SU-DHL-6 (cell line): ENCODE measurements at regions not wholly inside any gene's neighbourhood (a gene's known extent, or its start where the extent isn't known, plus 50 kb on each side); places are given as distances from the start of the nearest gene placed in this dataset.

Source experiments
- H2AFZ ChIP-seq: fragments of 200-600 bp; sonication (generic); 2 replicates; pipeline ENCODE4 v1.6.1; 2014; ENCODE audit warnings: low read depth, mild to moderate bottlenecking, moderate library complexity, mixed read lengths, antibody characterized with exemption, low read length; ENCODE audit not compliant: severe bottlenecking
- H3F3A ChIP-seq: fragments of 200-600 bp; shearing (Covaris generic); 2 replicates; pipeline ENCODE4 v1.6.0; 2016; ENCODE audit warnings: antibody characterized with exemption, mild to moderate bottlenecking; ENCODE audit not compliant: insufficient read depth
- H3K27ac ChIP-seq: fragments of 200-600 bp; sonication (generic); 2 replicates; pipeline ENCODE4 v1.5.1; 2016; ENCODE audit warnings: low read depth, mild to moderate bottlenecking, low read length, moderate library complexity, mixed read lengths
- H3K27me3 ChIP-seq: fragments of 200-600 bp; sonication (generic), shearing (Covaris generic); 2 replicates; pipeline ENCODE4 v1.6.0; 2014; ENCODE audit warnings: mild to moderate bottlenecking, low read length
- H3K36me3 ChIP-seq: fragments of 200-600 bp; sonication (generic); 2 replicates; pipeline ENCODE4 v1.6.1; 2014; ENCODE audit warnings: mild to moderate bottlenecking, low read length, mixed read lengths
- H3K4me2 ChIP-seq: fragments of 300-600, 200-600 bp; shearing (Covaris generic), sonication (generic); 2 replicates; pipeline ENCODE4 v1.6.0; 2014; ENCODE audit warnings: low read length, low read depth, mild to moderate bottlenecking; ENCODE audit not compliant: poor library complexity, severe bottlenecking
- H3K4me3 ChIP-seq: fragments of 200-600 bp; sonication (generic); 2 replicates; pipeline ENCODE4 v1.5.1; 2014; ENCODE audit warnings: antibody characterized with exemption, low read length, mild to moderate bottlenecking, mixed read lengths; ENCODE audit not compliant: insufficient read depth, poor library complexity, severe bottlenecking
- H3K79me2 ChIP-seq: fragments of 200-600 bp; sonication (generic); 2 replicates; pipeline ENCODE4 v1.6.1; 2014; ENCODE audit warnings: mild to moderate bottlenecking, low read length, moderate library complexity; ENCODE audit not compliant: insufficient read depth
- H3K9ac ChIP-seq: fragments of 200-600 bp; sonication (generic); 2 replicates; pipeline ENCODE4 v1.7.0; 2014; ENCODE audit warnings: mild to moderate bottlenecking, low read length
- H3K9me2 ChIP-seq: fragments of 200-600 bp; sonication (generic); replicated peaks from 2 replicates; pipeline ENCODE4 v1.6.1; 2014; ENCODE audit warnings: low read length; ENCODE audit not compliant: insufficient read depth
- H3K9me3 ChIP-seq: fragments of 200-600 bp; sonication (generic); 2 replicates; pipeline ENCODE4 v1.6.1; 2014; ENCODE audit warnings: low read length, mixed read lengths; ENCODE audit not compliant: insufficient read depth
- H4K20me1 ChIP-seq: fragments of 200-600 bp; sonication (generic); 2 replicates; pipeline ENCODE4 v1.6.1; 2014; ENCODE audit warnings: low read depth, mild to moderate bottlenecking, antibody characterized with exemption, low read length, moderate library complexity, mixed read lengths
- CTCF ChIP-seq: fragments of 200-600 bp; sonication (generic); IDR thresholded peaks from one replicate; pipeline ENCODE4 v1.5.1; 2017; ENCODE audit warnings: antibody characterized with exemption, mild to moderate bottlenecking, low read length, moderate library complexity; ENCODE audit not compliant: insufficient read depth, poor library complexity, severe bottlenecking
- EZH2phosphoT487 ChIP-seq: fragments of 200-600 bp; sonication (generic), shearing (Covaris generic); conservative IDR thresholded peaks from 2 replicates; pipeline ENCODE4 v1.6.1; 2018; ENCODE audit warnings: mild to moderate bottlenecking, antibody characterized with exemption, low read length, moderate library complexity, mixed read lengths

- Histone ChIP-seq H3K27me3 (no peaks in the 10 kb centered on the region), H3K4me2 (no peak overlapping the region), H3K9me3 (no peaks in the 10 kb centered on the region), H3F3A (no peaks in the 10 kb centered on the region), H3K79me2 (no peaks in the 10 kb centered on the region), H3K9me2 (no peaks in the 10 kb centered on the region), H3K9ac (no peak overlapping the region), H4K20me1 (no peaks in the 10 kb centered on the region), H3K27ac (no peak overlapping the region), H2AFZ (no peak overlapping the region), H3K4me3 (no peak overlapping the region), H3K36me3 (no peaks in the 10 kb centered on the region)
- no peak for TF ChIP-seq CTCF
- TF ChIP-seq EZH2phosphoT487 = no peak
These were observed 594.4 kb downstream of the MATN1 start for GRCh38 chr1:30129001-30129408.

- H3K36me3 ChIP-seq = no peaks in the 10 kb centered on the region
- no peak for TF ChIP-seq EZH2phosphoT487
- TF ChIP-seq CTCF = no peak
- no peak overlapping the region for H2AFZ ChIP-seq
- no peak overlapping the region for H3K27ac ChIP-seq
- no peak overlapping the region for H3K9ac ChIP-seq
- no peaks in the 10 kb centered on the region for H3K9me2 ChIP-seq
- H4K20me1 ChIP-seq = no peaks in the 10 kb centered on the region
- H3K79me2 ChIP-seq = no peaks in the 10 kb centered on the region
- H3K9me3 ChIP-seq = no peaks in the 10 kb centered on the region
- no peak overlapping the region for H3K4me3 ChIP-seq
- no peak overlapping the region for H3K4me2 ChIP-seq
- H3F3A ChIP-seq = no peaks in the 10 kb centered on the region
- H3K27me3 ChIP-seq = no peaks in the 10 kb centered on the region
These were observed 596.5 kb downstream of the MATN1 start for GRCh38 chr1:30126848-30127247.

GRCh38 chr1:30125821-30126170 lies 597.6 kb downstream of the MATN1 start:
- no peaks in the 10 kb centered on the region for H3K79me2 ChIP-seq
- no peaks in the 10 kb centered on the region for H3K9me2 ChIP-seq
- H3K4me3 ChIP-seq = no peak overlapping the region
- TF ChIP-seq EZH2phosphoT487 = no peak
- no peak for TF ChIP-seq CTCF
- H3K27ac ChIP-seq = no peak overlapping the region
- H3K4me2 ChIP-seq = no peak overlapping the region
- no peaks in the 10 kb centered on the region for H4K20me1 ChIP-seq
- no peaks in the 10 kb centered on the region for H3F3A ChIP-seq
- no peak overlapping the region for H3K9ac ChIP-seq
- H2AFZ ChIP-seq = no peak overlapping the region
- H3K36me3 ChIP-seq = no peaks in the 10 kb centered on the region
- H3K27me3 ChIP-seq = no peaks in the 10 kb centered on the region
- H3K9me3 ChIP-seq = no peaks in the 10 kb centered on the region
